ENCODE measurements at regions not wholly inside any gene's neighbourhood (a gene's known extent, or its start where the extent isn't known, plus 50 kb on each side); places are given as distances from the start of the nearest gene placed in this dataset.

DNA sequence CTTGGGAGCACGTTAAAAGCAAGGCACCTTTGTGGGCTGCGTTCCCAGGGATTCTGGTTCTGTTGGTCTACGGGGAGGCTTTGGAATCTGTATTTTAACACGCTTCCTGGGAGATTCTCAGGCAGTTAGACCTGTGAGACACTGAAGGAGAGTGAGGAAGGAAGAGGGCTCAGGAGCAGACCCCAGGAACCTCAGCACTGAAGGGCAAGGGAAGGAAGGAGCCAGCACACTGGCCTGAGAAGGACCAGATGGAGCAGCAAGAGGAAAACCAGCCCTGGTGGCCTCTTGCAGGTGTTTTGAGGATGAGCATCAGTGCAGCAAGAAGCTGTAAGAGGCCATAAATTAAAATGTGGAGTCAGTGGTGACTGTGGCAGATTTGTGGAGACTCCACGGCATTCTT is 146.7 kb downstream of the RPLP1 start:
- no peak for TF ChIP-seq REST (IDR thresholded peaks at IDR 0.05; ENCODE audit: low read depth)
- no peak for TF ChIP-seq RAD21 (IDR thresholded peaks at IDR 0.05; ENCODE audit: low read depth)
- TF ChIP-seq EP300 (IDR thresholded peaks at IDR 0.05; ENCODE audit: borderline replicate concordance) = no peak
- no peak for TF ChIP-seq FOXM1 (IDR thresholded peaks at IDR 0.05; ENCODE audit: borderline replicate concordance, low read depth)
- TF ChIP-seq ZBTB7A (IDR thresholded peaks at IDR 0.05; ENCODE audit: low read depth) = no peak
- TF ChIP-seq TAF1 (IDR thresholded peaks at IDR 0.05; ENCODE audit: low read depth) = no peak
- TF ChIP-seq, protein P1, sequence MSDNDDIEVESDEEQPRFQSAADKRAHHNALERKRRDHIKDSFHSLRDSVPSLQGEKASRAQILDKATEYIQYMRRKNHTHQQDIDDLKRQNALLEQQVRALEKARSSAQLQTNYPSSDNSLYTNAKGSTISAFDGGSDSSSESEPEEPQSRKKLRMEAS (IDR thresholded peaks at IDR 0.05) = no peak
- no peak for TF ChIP-seq CREB1 (IDR thresholded peaks at IDR 0.05; ENCODE audit: low read depth)
- no peak for TF ChIP-seq EGR1 (IDR thresholded peaks at IDR 0.05)
- TF ChIP-seq YY1 (IDR thresholded peaks at IDR 0.05; ENCODE audit: low read depth) = no peak
- no peak for TF ChIP-seq CEBPB (IDR thresholded peaks at IDR 0.05)
- no peak for TF ChIP-seq TEAD4 (IDR thresholded peaks at IDR 0.05)
- TF ChIP-seq NFIC (IDR thresholded peaks at IDR 0.05) = no peak
- no peak for TF ChIP-seq TCF12 (IDR thresholded peaks at IDR 0.05; ENCODE audit: low read depth)

Measured in Ishikawa (cell line).